Breast epithelium (tissue), 4 donors: ENCODE measurements at regions not wholly inside any gene's neighbourhood (a gene's known extent, or its start where the extent isn't known, plus 50 kb on each side); places are given as distances from the start of the nearest gene placed in this dataset.
A peak's percentile ranks its signal among the peaks of the same experiment; 100 is the strongest.

Experiments used
- DNase-seq, 2 donors: peaks; one replicate each; pipeline ENCODE4 v3.0.0-alpha.2; 2019; ENCODE audit warnings: low spot score in 2 of 2
- H3K27ac ChIP-seq, 2 donors: fragments of 200-600 bp; sonication (generic) in 1 of 2; one replicate each; pipeline ENCODE4 v1.5.1; 2016 to 2019; ENCODE audit warnings: mild to moderate bottlenecking in 1 of 2
- H3K27me3 ChIP-seq, 2 donors: fragments of 200-600 bp; sonication (generic) in 1 of 2; one replicate each; pipeline versions ENCODE4 v1.5.1 to v1.6.0; 2017 to 2019; ENCODE audit warnings: control low read depth in 1 of 2, mild to moderate bottlenecking in 1 of 2
- H3K36me3 ChIP-seq: fragments of 200-600 bp; one replicate; pipeline ENCODE4 v1.5.1; 2019
- H3K4me1 ChIP-seq, 2 donors: fragments of 200-600 bp; sonication (generic); one replicate each; pipeline ENCODE4 v1.5.1; 2016 to 2019; ENCODE audit warnings: control low read depth in 1 of 2
- H3K4me3 ChIP-seq, 3 donors: fragments of 200-600 bp; sonication (generic); 1 replicate in 2 of 3; 2 replicates in 1 of 3; pipeline ENCODE4 v1.5.1; 2016 to 2019; ENCODE audit warnings: mild to moderate bottlenecking in 3 of 3, moderate library complexity in 2 of 3
- H3K9me3 ChIP-seq, 2 donors: fragments of 200-600 bp; sonication (generic) in 1 of 2; one replicate each; pipeline ENCODE4 v1.5.1; 2016 to 2019; ENCODE audit warnings: control low read depth in 1 of 2
- CTCF ChIP-seq, 3 donors: fragments of 450-650 bp; IDR thresholded peaks; one replicate each; pipeline ENCODE4 v1.5.1; 2016 to 2017; ENCODE audit warnings: antibody characterized with exemption in 3 of 3, mild to moderate bottlenecking in 3 of 3, moderate library complexity in 3 of 3
- POLR2A ChIP-seq: fragments of 450-650 bp; IDR thresholded peaks from one replicate; pipeline ENCODE4 v1.6.1; 2016; ENCODE audit warnings: antibody characterized with exemption, mild to moderate bottlenecking, moderate library complexity
- POLR2AphosphoS5 ChIP-seq, 3 donors: sonication (generic); formaldehyde crosslinking; IDR thresholded peaks; one replicate each; pipeline ENCODE4 v1.6.1; 2017; ENCODE audit warnings: antibody characterized with exemption in 3 of 3
- intact Hi-C: fragments of 100-400 bp; cut with DNase I; formaldehyde crosslinking; loops from one replicate; pipeline ENCODE4 v1.15.1; 2023; ENCODE audit warnings: low total_unique reads

GRCh38 chr6:104325341-104326172, 534.2 kb downstream of the HACE1 start:
- H3K27ac ChIP-seq = no peak overlapping the region
- no peak overlapping the region for H3K4me3 ChIP-seq
- no peak for DNase-seq
- H3K4me1 ChIP-seq = peaks cover 0 to 6% of the 10 kb centered on the region in 2 donors
- H3K9me3 ChIP-seq = no peaks in the 10 kb centered on the region
- TF ChIP-seq POLR2AphosphoS5 (IDR thresholded peaks at IDR 0.05) = no peak
- TF ChIP-seq POLR2A = no peak
- peak in 2 of 3 donors; percentile 19 to 29 for TF ChIP-seq CTCF (IDR thresholded peaks at IDR 0.05)
- intact Hi-C loops = no loop called here
- no peaks in the 10 kb centered on the region for H3K36me3 ChIP-seq
- H3K27me3 ChIP-seq = no peaks in the 10 kb centered on the region

- Histone ChIP-seq H3K9me3 (no peaks in the 10 kb centered on the region), H3K27ac (no peak overlapping the region), H3K36me3 (no peaks in the 10 kb centered on the region), H3K4me3 (no peak overlapping the region), H3K27me3 (no peaks in the 10 kb centered on the region), H3K4me1 (peaks cover 0 to 6% of the 10 kb centered on the region in 2 donors)
- TF ChIP-seq POLR2AphosphoS5 (IDR thresholded peaks at IDR 0.05) (no peak), POLR2A (no peak), CTCF (IDR thresholded peaks at IDR 0.05) (no peak)
- intact Hi-C loops = no loop called here
- no peak for DNase-seq
Measured at GRCh38 chr6:104324301-104324700, 535.4 kb downstream of the HACE1 start.

GRCh38 chr6:104322841-104323240, 536.9 kb downstream of the HACE1 start:
- Histone ChIP-seq H3K4me3 (no peak overlapping the region), H3K9me3 (no peaks in the 10 kb centered on the region), H3K27ac (no peak overlapping the region), H3K36me3 (no peaks in the 10 kb centered on the region), H3K27me3 (no peaks in the 10 kb centered on the region), H3K4me1 (peaks cover 0 to 6% of the 10 kb centered on the region in 2 donors)
- intact Hi-C loops = no loop called here
- DNase-seq = no peak
- TF ChIP-seq POLR2A (no peak), POLR2AphosphoS5 (IDR thresholded peaks at IDR 0.05) (no peak), CTCF (IDR thresholded peaks at IDR 0.05) (no peak)

- H3K36me3 ChIP-seq = no peaks in the 10 kb centered on the region
- TF ChIP-seq POLR2A = no peak
- TF ChIP-seq POLR2AphosphoS5 (IDR thresholded peaks at IDR 0.05) = no peak
- H3K4me1 ChIP-seq = peaks cover 0 to 6% of the 10 kb centered on the region in 2 donors
- H3K4me3 ChIP-seq = no peak overlapping the region
- no peaks in the 10 kb centered on the region for H3K9me3 ChIP-seq
- DNase-seq = no peak
- intact Hi-C loops = no loop called here
- no peaks in the 10 kb centered on the region for H3K27me3 ChIP-seq
- no peak overlapping the region for H3K27ac ChIP-seq
Measured at GRCh38 chr6:104321301-104321700, 538.4 kb downstream of the HACE1 start.

GRCh38 chr6:104320896-104321295, 538.8 kb downstream of the HACE1 start:
- DNase-seq = no peak
- H3K36me3 ChIP-seq = no peaks in the 10 kb centered on the region
- H3K27me3 ChIP-seq = no peaks in the 10 kb centered on the region
- no peak overlapping the region for H3K4me3 ChIP-seq
- intact Hi-C loops = no loop called here
- H3K4me1 ChIP-seq = peaks cover 0 to 6% of the 10 kb centered on the region in 2 donors
- no peak overlapping the region for H3K27ac ChIP-seq
- TF ChIP-seq POLR2A (no peak), POLR2AphosphoS5 (IDR thresholded peaks at IDR 0.05) (no peak), CTCF (IDR thresholded peaks at IDR 0.05) (no peak)
- no peaks in the 10 kb centered on the region for H3K9me3 ChIP-seq
